ENCODE measurements at regions not wholly inside any gene's neighbourhood (a gene's known extent, or its start where the extent isn't known, plus 50 kb on each side); places are given as distances from the start of the nearest gene placed in this dataset.

DNA sequence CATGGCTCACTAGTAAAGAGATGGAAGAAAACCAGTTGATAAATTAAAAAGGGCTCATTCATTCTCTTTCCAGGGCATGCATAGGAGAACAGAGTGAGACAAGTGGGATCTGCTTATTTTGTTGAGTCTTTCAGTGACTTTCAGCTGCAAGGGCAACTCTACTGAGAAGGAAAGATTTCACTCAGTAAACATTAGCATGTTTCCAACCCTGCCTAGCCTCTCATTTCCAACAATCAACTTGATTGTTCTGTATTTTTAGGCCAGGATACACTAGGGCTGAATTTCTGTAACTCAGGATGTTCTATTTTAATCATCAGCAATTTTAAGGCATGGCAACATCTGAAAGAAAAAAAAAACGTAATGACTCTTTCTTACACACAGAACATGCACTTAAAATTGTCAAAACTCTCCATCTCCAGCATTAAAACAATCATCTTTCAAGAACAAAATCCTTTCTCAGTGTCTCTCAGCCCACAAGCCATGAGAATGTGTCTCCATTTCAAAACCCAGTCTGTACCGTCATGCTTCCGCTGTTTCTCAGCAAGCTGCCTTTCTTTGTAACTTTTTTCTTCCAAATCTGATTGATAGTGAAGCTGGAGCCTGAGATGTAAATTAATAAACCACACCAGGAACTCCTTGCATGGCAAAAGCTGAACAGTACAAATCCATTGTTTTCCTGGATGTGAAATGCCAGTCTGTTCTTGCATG is 147.2 kb upstream of the KLF14 start:
- Histone ChIP-seq H3K36me3 (ENCODE audit: control insufficient read depth in 4 of 4, insufficient read depth in 4 of 4, low read length in 4 of 4) (peaks cover 0 to 39% (median 19%) of the 10 kb centered on the region in 4 donors), H3K9ac (ENCODE audit: insufficient read depth in 1 of 2, low read length in 2 of 2) (no peak overlapping the region), H3K4me1 (ENCODE audit: control insufficient read depth in 5 of 5, insufficient read depth in 5 of 5, low read length in 5 of 5) (peaks cover 0 to 15% (median 0%) of the 10 kb centered on the region in 5 donors), H3K27ac (ENCODE audit: low read depth in 1 of 2, low read length in 1 of 2) (peak overlapping the region in 1 of 2 donors; percentile 3), H3K9me3 (ENCODE audit: control insufficient read depth in 4 of 4, insufficient read depth in 3 of 4, low read length in 3 of 4) (no peaks in the 10 kb centered on the region), H3K4me3 (no peak overlapping the region), H3K27me3 (ENCODE audit: control insufficient read depth in 3 of 3, insufficient read depth in 3 of 3, low read length in 2 of 3) (no peaks in the 10 kb centered on the region)
- TF ChIP-seq, protein P1, sequence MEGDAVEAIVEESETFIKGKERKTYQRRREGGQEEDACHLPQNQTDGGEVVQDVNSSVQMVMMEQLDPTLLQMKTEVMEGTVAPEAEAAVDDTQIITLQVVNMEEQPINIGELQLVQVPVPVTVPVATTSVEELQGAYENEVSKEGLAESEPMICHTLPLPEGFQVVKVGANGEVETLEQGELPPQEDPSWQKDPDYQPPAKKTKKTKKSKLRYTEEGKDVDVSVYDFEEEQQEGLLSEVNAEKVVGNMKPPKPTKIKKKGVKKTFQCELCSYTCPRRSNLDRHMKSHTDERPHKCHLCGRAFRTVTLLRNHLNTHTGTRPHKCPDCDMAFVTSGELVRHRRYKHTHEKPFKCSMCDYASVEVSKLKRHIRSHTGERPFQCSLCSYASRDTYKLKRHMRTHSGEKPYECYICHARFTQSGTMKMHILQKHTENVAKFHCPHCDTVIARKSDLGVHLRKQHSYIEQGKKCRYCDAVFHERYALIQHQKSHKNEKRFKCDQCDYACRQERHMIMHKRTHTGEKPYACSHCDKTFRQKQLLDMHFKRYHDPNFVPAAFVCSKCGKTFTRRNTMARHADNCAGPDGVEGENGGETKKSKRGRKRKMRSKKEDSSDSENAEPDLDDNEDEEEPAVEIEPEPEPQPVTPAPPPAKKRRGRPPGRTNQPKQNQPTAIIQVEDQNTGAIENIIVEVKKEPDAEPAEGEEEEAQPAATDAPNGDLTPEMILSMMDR (IDR thresholded peaks at IDR 0.05; ENCODE audit: control extremely low read depth, extremely low read depth): no peak
- DNase-seq (no peak), ATAC-seq (ENCODE audit: insufficient read depth, low FRiP score) (no peak)
- WGBS, 2 donors: 78 to 83% methylated on average over 3 of the region's 3 CpGs

DNA sequence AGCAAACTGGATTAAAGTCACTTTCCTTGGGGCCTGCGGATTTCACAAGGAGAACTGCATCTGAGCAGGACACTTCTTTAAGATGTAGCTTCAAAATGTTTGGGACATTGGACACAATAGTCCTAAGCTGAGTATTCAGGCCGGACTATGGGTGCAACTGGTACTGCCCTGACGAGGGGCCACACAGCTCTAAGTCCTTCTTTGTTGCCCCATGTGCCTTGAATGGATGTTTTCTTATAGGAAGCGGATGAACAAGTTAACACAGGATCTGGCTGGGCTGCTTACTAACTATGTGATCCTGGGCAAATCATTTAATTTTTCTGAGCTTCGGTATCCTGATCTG is 147.8 kb upstream of the KLF14 start:
- Histone ChIP-seq H3K9ac (ENCODE audit: insufficient read depth in 1 of 2, low read length in 2 of 2) (no peak overlapping the region), H3K4me1 (ENCODE audit: control insufficient read depth in 5 of 5, insufficient read depth in 5 of 5, low read length in 5 of 5) (peaks cover 0 to 18% (median 0%) of the 10 kb centered on the region in 5 donors), H3K4me3 (no peak overlapping the region), H3K27me3 (ENCODE audit: control insufficient read depth in 3 of 3, insufficient read depth in 3 of 3, low read length in 2 of 3) (no peaks in the 10 kb centered on the region), H3K9me3 (ENCODE audit: control insufficient read depth in 4 of 4, insufficient read depth in 3 of 4, low read length in 3 of 4) (no peaks in the 10 kb centered on the region), H3K36me3 (ENCODE audit: control insufficient read depth in 4 of 4, insufficient read depth in 4 of 4, low read length in 4 of 4) (peaks cover 0 to 39% (median 17%) of the 10 kb centered on the region in 4 donors), H3K27ac (ENCODE audit: low read depth in 1 of 2, low read length in 1 of 2) (no peak overlapping the region)
- DNase-seq (no peak), ATAC-seq (ENCODE audit: insufficient read depth, low FRiP score) (no peak)
- TF ChIP-seq, protein P1 (IDR thresholded peaks at IDR 0.05; ENCODE audit: control extremely low read depth, extremely low read depth): no peak
- 95 to 98% methylated on average over 5 of the region's 5 CpGs for WGBS, 2 donors

DNA sequence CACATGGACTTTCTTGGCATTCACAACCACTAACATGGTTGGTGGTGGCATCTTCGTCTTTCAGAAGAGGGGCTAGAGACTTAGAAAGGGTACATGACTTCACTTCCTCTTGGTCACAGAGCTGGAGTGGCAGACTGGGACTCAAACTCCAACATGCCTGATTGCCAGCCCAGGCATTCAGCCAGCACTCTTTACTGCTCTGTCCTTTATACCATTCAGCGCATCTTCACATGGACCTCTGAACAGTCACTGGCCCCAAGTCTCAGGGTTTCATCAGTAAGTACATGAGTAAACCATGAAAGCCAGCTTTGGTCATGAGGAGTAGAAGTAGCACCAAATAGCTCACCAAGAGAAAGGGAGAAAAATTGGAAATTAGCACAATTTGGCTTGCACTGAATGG is 148.4 kb upstream of the KLF14 start:
- Histone ChIP-seq H3K4me3 (no peak overlapping the region), H3K4me1 (ENCODE audit: control insufficient read depth in 5 of 5, insufficient read depth in 5 of 5, low read length in 5 of 5) (peaks cover 0 to 24% (median 0%) of the 10 kb centered on the region in 5 donors), H3K27me3 (ENCODE audit: control insufficient read depth in 3 of 3, insufficient read depth in 3 of 3, low read length in 2 of 3) (no peaks in the 10 kb centered on the region), H3K36me3 (ENCODE audit: control insufficient read depth in 4 of 4, insufficient read depth in 4 of 4, low read length in 4 of 4) (peaks cover 0 to 36% (median 17%) of the 10 kb centered on the region in 4 donors), H3K27ac (ENCODE audit: low read depth in 1 of 2, low read length in 1 of 2) (peak overlapping the region in 1 of 2 donors; percentile 9), H3K9ac (ENCODE audit: insufficient read depth in 1 of 2, low read length in 2 of 2) (no peak overlapping the region), H3K9me3 (ENCODE audit: control insufficient read depth in 4 of 4, insufficient read depth in 3 of 4, low read length in 3 of 4) (no peaks in the 10 kb centered on the region)
- no peak for ATAC-seq (ENCODE audit: insufficient read depth, low FRiP score)
- TF ChIP-seq, protein P1 (IDR thresholded peaks at IDR 0.05; ENCODE audit: control extremely low read depth, extremely low read depth): no peak
- WGBS, 2 donors: 93 to 94% methylated on average over 2 of the region's 2 CpGs
- DNase-seq: no peak

DNA sequence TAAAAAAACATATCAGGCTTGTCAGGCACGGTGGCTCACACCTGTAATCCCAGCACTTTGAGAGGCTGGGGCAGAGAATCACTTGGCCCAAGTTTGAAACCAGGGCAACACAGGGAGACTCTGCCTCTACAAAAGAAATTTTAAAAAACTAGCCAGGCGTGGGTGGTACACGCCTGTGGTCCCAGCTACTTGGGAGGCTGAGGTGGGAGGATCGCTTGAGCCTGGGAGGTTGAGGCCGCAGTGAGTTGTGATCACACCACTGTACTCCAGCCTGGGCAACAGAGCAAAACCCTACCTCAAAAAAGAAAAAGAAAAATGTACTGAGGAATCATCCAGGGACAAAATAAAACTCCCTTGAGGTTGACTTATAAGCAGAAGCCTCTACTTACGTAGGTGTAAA is 149.9 kb upstream of the KLF14 start:
- no peaks in the 10 kb centered on the region for H3K27me3 ChIP-seq (ENCODE audit: control insufficient read depth in 3 of 3, insufficient read depth in 3 of 3, low read length in 2 of 3)
- TF ChIP-seq, protein P1 (IDR thresholded peaks at IDR 0.05; ENCODE audit: control extremely low read depth, extremely low read depth): no peak
- H3K4me3 ChIP-seq: no peak overlapping the region
- H3K4me1 ChIP-seq (ENCODE audit: control insufficient read depth in 5 of 5, insufficient read depth in 5 of 5, low read length in 5 of 5): peaks cover 0 to 31% (median 0%) of the 10 kb centered on the region in 5 donors
- 94 to 95% methylated on average over 6 of the region's 6 CpGs for WGBS, 2 donors
- H3K9ac ChIP-seq (ENCODE audit: insufficient read depth in 1 of 2, low read length in 2 of 2): no peak overlapping the region
- no peak for DNase-seq
- ATAC-seq (ENCODE audit: insufficient read depth, low FRiP score): no peak
- H3K36me3 ChIP-seq (ENCODE audit: control insufficient read depth in 4 of 4, insufficient read depth in 4 of 4, low read length in 4 of 4): peaks cover 0 to 37% (median 15%) of the 10 kb centered on the region in 4 donors
- H3K9me3 ChIP-seq (ENCODE audit: control insufficient read depth in 4 of 4, insufficient read depth in 3 of 4, low read length in 3 of 4): no peaks in the 10 kb centered on the region
- no peak overlapping the region for H3K27ac ChIP-seq (ENCODE audit: low read depth in 1 of 2, low read length in 1 of 2)
